ENCODE measurements at regions not wholly inside any gene's neighbourhood (a gene's known extent, or its start where the extent isn't known, plus 50 kb on each side); places are given as distances from the start of the nearest gene placed in this dataset.

GRCh38 chr5:23027830-23028229 is 174.7 kb upstream of the CDH12 start:
- no peak for TF ChIP-seq CTCF (conservative IDR thresholded peaks at IDR 0.05; ENCODE audit: low read depth, low read length)
- TF ChIP-seq EZH2 (IDR thresholded peaks at IDR 0.05; ENCODE audit: borderline replicate concordance, low read depth, low read length, poor library complexity, severe bottlenecking), result no peak
